Omental fat pad (tissue), 3 donors: ENCODE measurements at regions not wholly inside any gene's neighbourhood (a gene's known extent, or its start where the extent isn't known, plus 50 kb on each side); places are given as distances from the start of the nearest gene placed in this dataset.

Experiments
- ATAC-seq: fragments of 150-250 bp; one replicate; pipeline ENCODE4 v1.9.1; 2016; ENCODE audit warnings: mild to moderate bottlenecking, moderate library complexity; ENCODE audit not compliant: low FRiP score
- DNase-seq: peaks from one replicate; pipeline ENCODE4 v3.0.0-alpha.2; 2019; ENCODE audit warnings: low spot score
- TF ChIP-seq, protein P1 (sequence below), 3 donors: fragments of 450-650 bp; IDR thresholded peaks; one replicate each; pipeline ENCODE4 v1.5.1; 2016 to 2017; ENCODE audit warnings: antibody characterized with exemption in 3 of 3, mild to moderate bottlenecking in 3 of 3, moderate library complexity in 2 of 3

GRCh38 chr10:78828647-78829539, 239.9 kb upstream of the ZMIZ1 start:
- DNase-seq = no peak
- TF ChIP-seq, protein P1, sequence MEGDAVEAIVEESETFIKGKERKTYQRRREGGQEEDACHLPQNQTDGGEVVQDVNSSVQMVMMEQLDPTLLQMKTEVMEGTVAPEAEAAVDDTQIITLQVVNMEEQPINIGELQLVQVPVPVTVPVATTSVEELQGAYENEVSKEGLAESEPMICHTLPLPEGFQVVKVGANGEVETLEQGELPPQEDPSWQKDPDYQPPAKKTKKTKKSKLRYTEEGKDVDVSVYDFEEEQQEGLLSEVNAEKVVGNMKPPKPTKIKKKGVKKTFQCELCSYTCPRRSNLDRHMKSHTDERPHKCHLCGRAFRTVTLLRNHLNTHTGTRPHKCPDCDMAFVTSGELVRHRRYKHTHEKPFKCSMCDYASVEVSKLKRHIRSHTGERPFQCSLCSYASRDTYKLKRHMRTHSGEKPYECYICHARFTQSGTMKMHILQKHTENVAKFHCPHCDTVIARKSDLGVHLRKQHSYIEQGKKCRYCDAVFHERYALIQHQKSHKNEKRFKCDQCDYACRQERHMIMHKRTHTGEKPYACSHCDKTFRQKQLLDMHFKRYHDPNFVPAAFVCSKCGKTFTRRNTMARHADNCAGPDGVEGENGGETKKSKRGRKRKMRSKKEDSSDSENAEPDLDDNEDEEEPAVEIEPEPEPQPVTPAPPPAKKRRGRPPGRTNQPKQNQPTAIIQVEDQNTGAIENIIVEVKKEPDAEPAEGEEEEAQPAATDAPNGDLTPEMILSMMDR (IDR thresholded peaks at IDR 0.05) = no peak
- no peak for ATAC-seq

GRCh38 chr10:78829565-78829964, 239.2 kb upstream of the ZMIZ1 start:
- no peak for DNase-seq
- TF ChIP-seq, protein P1 (IDR thresholded peaks at IDR 0.05) = no peak

DNA sequence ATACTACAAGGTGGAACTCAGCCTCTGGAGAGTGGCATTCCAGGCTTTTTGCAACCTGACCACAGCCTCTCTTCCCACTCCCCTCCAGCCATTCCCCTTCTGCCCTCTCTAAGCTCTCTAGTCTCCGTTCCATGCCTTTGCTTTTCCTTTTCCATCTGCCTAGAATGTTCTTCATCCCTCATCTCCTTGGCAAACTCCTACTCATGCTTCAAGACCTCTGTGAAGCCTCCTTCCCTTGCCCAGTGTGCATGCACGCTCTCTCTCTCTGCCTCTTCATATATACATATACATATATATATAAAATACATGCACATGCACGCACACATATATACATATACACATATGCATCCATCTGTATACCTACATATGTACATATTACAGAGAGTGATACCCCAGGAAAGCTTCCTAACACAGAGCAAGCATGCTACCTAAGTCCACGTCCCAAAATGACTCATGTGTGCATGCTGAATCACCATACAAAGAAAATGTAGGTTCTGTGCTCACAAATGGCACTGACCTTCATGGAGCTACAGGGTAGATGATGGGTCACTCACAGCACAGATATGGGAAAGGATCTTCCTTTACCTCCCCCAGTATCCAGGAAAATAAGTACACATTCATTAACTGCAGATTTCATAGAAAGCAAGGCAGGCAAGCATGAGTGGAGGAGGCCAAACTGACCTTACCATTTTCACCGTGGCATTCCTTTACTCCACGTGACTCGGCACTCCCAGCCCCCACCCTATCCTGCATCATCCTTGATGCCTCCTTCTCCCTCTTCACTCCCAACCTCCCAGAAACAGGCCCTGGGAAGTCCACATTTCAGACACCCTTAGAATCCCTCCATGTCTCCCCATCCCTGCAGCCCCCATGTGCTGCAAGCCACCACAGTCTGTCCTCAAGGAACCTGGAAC, 238.4 kb upstream of the ZMIZ1 start:
- ATAC-seq (peak; percentile 68), DNase-seq (no peak)
- TF ChIP-seq, protein P1 (IDR thresholded peaks at IDR 0.05) = no peak

More at GRCh38 chr10:78829565-78829964, 239.2 kb upstream of the ZMIZ1 start:
- no peak for ATAC-seq

- DNase-seq = no peak
- TF ChIP-seq, protein P1 (IDR thresholded peaks at IDR 0.05) = no peak
Observed at GRCh38 chr10:78830976-78831375, 237.8 kb upstream of the ZMIZ1 start.

DNA sequence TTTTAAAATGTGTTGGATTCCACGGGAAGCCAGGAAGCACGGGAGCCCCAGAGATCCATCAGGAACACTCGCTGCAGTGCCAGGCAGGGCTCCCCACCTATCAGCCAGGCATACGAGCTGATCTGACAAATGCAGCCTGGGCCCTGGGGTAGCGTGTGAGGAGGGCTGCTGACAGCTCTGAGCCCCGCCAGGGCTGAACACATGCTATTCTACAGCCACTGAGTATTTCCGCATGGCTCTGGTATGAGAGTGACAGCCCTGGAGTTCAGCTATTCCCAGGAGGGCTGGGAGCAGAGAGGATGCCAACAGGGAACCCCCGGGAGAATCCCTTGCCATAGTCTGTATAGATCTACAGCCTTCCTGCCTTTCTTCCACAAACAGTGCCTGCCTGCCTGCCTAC, 237.3 kb upstream of the ZMIZ1 start:
- DNase-seq = no peak
- TF ChIP-seq, protein P1 (IDR thresholded peaks at IDR 0.05) = no peak
- ATAC-seq = no peak

More at GRCh38 chr10:78830976-78831375, 237.8 kb upstream of the ZMIZ1 start:
- no peak for ATAC-seq

DNA sequence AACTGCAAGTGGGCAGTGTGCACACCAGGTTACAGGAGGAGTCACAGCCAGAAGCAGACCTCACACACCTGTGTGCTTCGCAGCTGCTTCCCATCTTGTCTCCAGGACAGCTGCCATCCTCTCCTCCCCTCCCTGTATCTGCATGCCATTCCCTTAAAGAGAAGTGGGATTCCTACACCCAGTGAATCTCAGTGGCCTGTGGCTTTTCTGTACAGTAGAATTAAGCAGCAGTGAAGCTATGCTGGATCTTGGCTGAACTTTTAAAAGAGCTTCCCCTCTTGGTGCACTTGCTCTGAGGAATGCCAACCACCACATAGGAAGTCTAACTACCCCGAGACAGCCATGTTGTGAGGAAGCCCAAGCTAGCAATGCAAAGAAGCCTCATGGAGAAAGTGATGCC, 236.5 kb upstream of the ZMIZ1 start:
- TF ChIP-seq, protein P1 (IDR thresholded peaks at IDR 0.05) = no peak
- DNase-seq (no peak), ATAC-seq (no peak)
